ENCODE measurements at regions not wholly inside any gene's neighbourhood (a gene's known extent, or its start where the extent isn't known, plus 50 kb on each side); places are given as distances from the start of the nearest gene placed in this dataset.

GRCh38 chr13:109301726-109302125, 484.7 kb downstream of the IRS2 start:
- no peaks in the 10 kb centered on the region for H3K27me3 ChIP-seq (replicated peaks; ENCODE audit: control insufficient read depth, insufficient read depth, low read length)
- H3K4me3 ChIP-seq (replicated peaks; ENCODE audit: low read depth, low read length) = no peak overlapping the region
- TF ChIP-seq CTCF (IDR thresholded peaks at IDR 0.05; ENCODE audit: insufficient read depth, low read length, poor library complexity, severe bottlenecking) = no peak
- no peak for DNase-seq (ENCODE audit: extremely low read depth, insufficient read length)
- no peaks in the 10 kb centered on the region for H3K36me3 ChIP-seq (ENCODE audit: control insufficient read depth, insufficient read depth, low read length)

GRCh38 chr13:109301276-109301675, 485.1 kb downstream of the IRS2 start:
- Histone ChIP-seq H3K27me3 (replicated peaks; ENCODE audit: control insufficient read depth, insufficient read depth, low read length) (no peaks in the 10 kb centered on the region), H3K36me3 (ENCODE audit: control insufficient read depth, insufficient read depth, low read length) (no peaks in the 10 kb centered on the region), H3K4me3 (replicated peaks; ENCODE audit: low read depth, low read length) (no peak overlapping the region)
- DNase-seq (ENCODE audit: extremely low read depth, insufficient read length) = no peak
- TF ChIP-seq CTCF (IDR thresholded peaks at IDR 0.05; ENCODE audit: insufficient read depth, low read length, poor library complexity, severe bottlenecking) = no peak

GRCh38 chr13:109297628-109298027, 488.8 kb downstream of the IRS2 start:
- no peak overlapping the region for H3K4me3 ChIP-seq (replicated peaks; ENCODE audit: low read depth, low read length)
- DNase-seq (ENCODE audit: extremely low read depth, insufficient read length) = no peak
- H3K36me3 ChIP-seq (ENCODE audit: control insufficient read depth, insufficient read depth, low read length) = no peaks in the 10 kb centered on the region
- H3K27me3 ChIP-seq (replicated peaks; ENCODE audit: control insufficient read depth, insufficient read depth, low read length) = no peaks in the 10 kb centered on the region
- TF ChIP-seq CTCF (IDR thresholded peaks at IDR 0.05; ENCODE audit: insufficient read depth, low read length, poor library complexity, severe bottlenecking) = no peak

- Histone ChIP-seq H3K4me3 (replicated peaks; ENCODE audit: low read depth, low read length) (no peak overlapping the region), H3K36me3 (ENCODE audit: control insufficient read depth, insufficient read depth, low read length) (no peaks in the 10 kb centered on the region), H3K27me3 (replicated peaks; ENCODE audit: control insufficient read depth, insufficient read depth, low read length) (no peaks in the 10 kb centered on the region)
- TF ChIP-seq CTCF (IDR thresholded peaks at IDR 0.05; ENCODE audit: insufficient read depth, low read length, poor library complexity, severe bottlenecking) = no peak
- no peak for DNase-seq (ENCODE audit: extremely low read depth, insufficient read length)
Measured at GRCh38 chr13:109293166-109293565, 493.2 kb downstream of the IRS2 start.

GRCh38 chr13:109288151-109288709, 498.2 kb downstream of the IRS2 start:
- Histone ChIP-seq H3K4me3 (replicated peaks; ENCODE audit: low read depth, low read length) (no peak overlapping the region), H3K36me3 (ENCODE audit: control insufficient read depth, insufficient read depth, low read length) (no peaks in the 10 kb centered on the region), H3K27me3 (replicated peaks; ENCODE audit: control insufficient read depth, insufficient read depth, low read length) (no peaks in the 10 kb centered on the region)
- no peak for TF ChIP-seq CTCF (IDR thresholded peaks at IDR 0.05; ENCODE audit: insufficient read depth, low read length, poor library complexity, severe bottlenecking)
- DNase-seq (ENCODE audit: extremely low read depth, insufficient read length) = no peak

GRCh38 chr13:109287553-109287952, 498.8 kb downstream of the IRS2 start:
- no peaks in the 10 kb centered on the region for H3K36me3 ChIP-seq (ENCODE audit: control insufficient read depth, insufficient read depth, low read length)
- no peak overlapping the region for H3K4me3 ChIP-seq (replicated peaks; ENCODE audit: low read depth, low read length)
- TF ChIP-seq CTCF (IDR thresholded peaks at IDR 0.05; ENCODE audit: insufficient read depth, low read length, poor library complexity, severe bottlenecking) = no peak
- no peaks in the 10 kb centered on the region for H3K27me3 ChIP-seq (replicated peaks; ENCODE audit: control insufficient read depth, insufficient read depth, low read length)
- DNase-seq (ENCODE audit: extremely low read depth, insufficient read length) = no peak
